ENCODE measurements at regions not wholly inside any gene's neighbourhood (a gene's known extent, or its start where the extent isn't known, plus 50 kb on each side); places are given as distances from the start of the nearest gene placed in this dataset.

- DNase-seq (ENCODE audit: extremely low read depth in 1 of 2, low read depth in 1 of 2) = no peak
Measured at GRCh38 chr10:9735731-9736130, 1281.9 kb upstream of the CELF2 start.

DNA sequence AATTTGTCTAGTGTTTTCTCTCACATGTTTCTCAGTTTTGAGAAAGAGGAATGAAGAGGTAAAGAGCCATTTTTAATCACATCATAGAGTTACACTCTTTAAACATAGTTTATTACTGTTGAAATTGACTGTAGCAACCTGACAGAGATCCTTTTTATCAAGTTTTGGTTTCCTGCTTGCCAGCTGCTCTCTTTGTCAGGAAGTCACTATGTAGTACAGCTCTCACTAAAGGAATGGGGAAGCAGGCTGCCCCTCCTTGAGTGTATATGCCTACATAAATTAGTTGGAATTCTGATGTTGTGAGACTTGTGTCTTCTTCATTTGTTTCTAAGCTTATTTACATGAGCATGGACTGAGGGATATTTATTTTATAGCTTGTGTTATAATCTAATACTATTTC is 1274.0 kb upstream of the CELF2 start:
- DNase-seq (ENCODE audit: extremely low read depth in 1 of 2, low read depth in 1 of 2) = no peak

- no peak for DNase-seq (ENCODE audit: extremely low read depth in 1 of 2, low read depth in 1 of 2)
Measured at GRCh38 chr10:9745158-9745557, 1272.5 kb upstream of the CELF2 start.

GRCh38 chr10:9757176-9757575 is 1260.5 kb upstream of the CELF2 start:
- DNase-seq (ENCODE audit: extremely low read depth in 1 of 2, low read depth in 1 of 2) = no peak

GRCh38 chr10:9759596-9759995 is 1258.1 kb upstream of the CELF2 start:
- no peak for DNase-seq (ENCODE audit: extremely low read depth in 1 of 2, low read depth in 1 of 2)

DNA sequence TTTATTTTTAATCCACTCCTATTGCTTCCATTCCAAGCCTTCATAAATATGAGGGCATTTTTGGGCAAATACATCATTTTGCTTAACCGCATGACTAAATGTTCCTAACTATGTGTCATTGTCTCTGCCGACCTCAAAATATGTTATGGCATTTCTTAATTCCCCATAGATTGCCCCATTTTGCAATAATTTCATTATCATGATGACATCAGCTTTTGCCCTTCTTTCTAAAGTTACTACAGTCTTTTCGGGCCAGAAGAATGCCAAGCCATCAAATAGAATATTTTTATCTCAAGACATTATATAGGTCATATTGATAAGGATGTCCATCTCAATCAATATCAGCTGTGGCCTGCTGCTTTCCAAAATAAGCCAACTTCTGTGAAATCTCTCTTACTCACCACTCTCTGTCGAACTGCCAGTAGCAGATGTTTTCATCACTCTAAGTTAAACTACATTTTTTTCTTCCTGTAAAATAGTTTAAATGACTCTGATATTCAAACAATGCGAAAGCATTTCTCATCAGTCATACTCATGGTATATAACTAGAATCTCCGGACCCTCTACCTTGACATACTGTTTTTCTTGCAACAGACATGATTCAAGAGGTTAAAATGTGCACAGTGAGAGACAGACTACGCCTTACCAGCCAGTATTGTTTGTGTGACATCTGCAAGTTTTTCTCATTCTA is 1254.6 kb upstream of the CELF2 start:
- DNase-seq (ENCODE audit: extremely low read depth in 1 of 2, low read depth in 1 of 2) = no peak

GRCh38 chr10:9766762-9767161 is 1250.9 kb upstream of the CELF2 start:
- DNase-seq (ENCODE audit: extremely low read depth in 1 of 2, low read depth in 1 of 2) = no peak

DNA sequence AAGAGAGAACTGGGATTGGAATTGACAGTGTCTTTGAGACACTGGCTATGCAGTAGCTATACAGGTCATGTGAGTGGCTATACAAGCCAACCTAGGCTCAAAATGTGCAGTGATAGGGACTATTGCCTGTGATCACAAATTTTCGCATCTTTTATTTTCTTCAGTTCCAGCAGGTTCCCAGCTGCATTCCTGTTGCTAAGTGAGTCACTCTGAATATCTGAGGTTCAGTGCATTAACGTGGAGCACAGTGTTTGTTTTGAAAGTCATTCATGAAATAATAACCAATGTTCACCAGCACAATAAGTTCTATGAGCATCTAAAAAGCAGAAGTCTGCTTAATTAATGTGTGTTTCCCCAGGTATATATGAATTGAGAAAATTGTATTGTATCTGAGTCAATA is 1236.0 kb upstream of the CELF2 start:
- DNase-seq (ENCODE audit: extremely low read depth in 1 of 2, low read depth in 1 of 2) = no peak

DNA sequence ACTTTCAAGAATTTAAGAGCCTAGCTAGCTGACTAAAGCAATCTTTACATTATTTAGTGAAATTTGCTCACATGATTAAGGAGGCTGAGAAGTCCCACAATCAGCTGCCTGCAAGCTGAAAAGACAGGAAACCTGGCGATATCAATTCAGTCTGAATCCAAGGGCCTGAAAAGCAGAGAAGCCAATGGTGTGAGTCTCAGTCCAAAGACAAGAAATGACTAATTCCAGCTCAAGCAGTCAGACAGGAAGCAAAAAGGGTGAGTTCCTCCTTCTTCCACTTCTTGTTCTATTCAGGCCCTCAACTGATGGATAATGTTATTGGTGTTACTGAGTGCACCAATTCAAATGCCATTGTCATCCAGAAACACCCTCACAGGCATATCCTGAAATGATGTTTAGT is 1231.6 kb upstream of the CELF2 start:
- no peak for DNase-seq (ENCODE audit: extremely low read depth in 1 of 2, low read depth in 1 of 2)

GRCh38 chr10:9786576-9786975 is 1231.1 kb upstream of the CELF2 start:
- no peak for DNase-seq (ENCODE audit: extremely low read depth in 1 of 2, low read depth in 1 of 2)

GRCh38 chr10:9789996-9790395 is 1227.7 kb upstream of the CELF2 start:
- no peak for DNase-seq (ENCODE audit: extremely low read depth in 1 of 2, low read depth in 1 of 2)

- DNase-seq (ENCODE audit: extremely low read depth in 1 of 2, low read depth in 1 of 2) = no peak
Measured at GRCh38 chr10:9792181-9792580, 1225.5 kb upstream of the CELF2 start.

GRCh38 chr10:9796564-9796963 is 1221.1 kb upstream of the CELF2 start:
- no peak for DNase-seq (ENCODE audit: extremely low read depth in 1 of 2, low read depth in 1 of 2)

DNA sequence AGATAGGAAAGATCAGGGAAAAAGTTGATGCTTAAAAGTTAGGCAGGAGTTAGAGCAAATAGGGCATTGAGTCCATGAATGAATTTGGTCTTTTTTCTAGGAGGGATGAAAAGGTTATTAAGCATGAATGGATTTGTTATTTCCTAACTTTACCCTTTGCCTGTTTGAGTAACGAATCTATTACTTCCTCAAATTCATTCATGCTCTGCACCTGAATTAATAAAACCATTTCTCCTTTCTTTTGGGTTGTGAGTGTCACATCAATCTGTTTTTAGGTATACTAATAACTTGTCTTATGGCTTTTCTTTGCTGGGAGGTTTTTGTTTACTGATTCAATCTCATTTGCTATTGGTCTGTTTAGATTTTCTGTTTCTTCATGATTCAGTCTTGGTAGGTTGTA is 1217.7 kb upstream of the CELF2 start:
- DNase-seq (ENCODE audit: extremely low read depth in 1 of 2, low read depth in 1 of 2) = no peak

DNA sequence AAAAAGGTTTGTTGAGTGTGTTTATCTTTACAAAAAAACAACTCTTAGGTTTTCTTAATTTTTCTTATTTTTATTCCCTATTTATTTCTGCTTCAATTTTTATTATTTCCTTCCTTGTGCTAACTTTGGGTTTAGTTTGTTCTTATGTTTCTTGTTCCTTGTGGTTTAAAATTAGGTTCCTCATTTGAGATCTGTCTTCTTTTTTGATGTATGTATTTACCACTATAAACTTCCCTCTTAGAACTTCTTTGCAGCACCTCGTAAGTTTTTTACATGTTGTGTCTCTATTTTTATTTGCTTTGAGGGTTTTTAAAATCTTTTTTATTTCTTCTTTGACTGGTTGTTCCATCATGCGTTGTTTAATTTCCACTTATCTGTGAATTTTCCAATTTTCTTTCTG is 1217.1 kb upstream of the CELF2 start:
- no peak for DNase-seq (ENCODE audit: extremely low read depth in 1 of 2, low read depth in 1 of 2)

DNA sequence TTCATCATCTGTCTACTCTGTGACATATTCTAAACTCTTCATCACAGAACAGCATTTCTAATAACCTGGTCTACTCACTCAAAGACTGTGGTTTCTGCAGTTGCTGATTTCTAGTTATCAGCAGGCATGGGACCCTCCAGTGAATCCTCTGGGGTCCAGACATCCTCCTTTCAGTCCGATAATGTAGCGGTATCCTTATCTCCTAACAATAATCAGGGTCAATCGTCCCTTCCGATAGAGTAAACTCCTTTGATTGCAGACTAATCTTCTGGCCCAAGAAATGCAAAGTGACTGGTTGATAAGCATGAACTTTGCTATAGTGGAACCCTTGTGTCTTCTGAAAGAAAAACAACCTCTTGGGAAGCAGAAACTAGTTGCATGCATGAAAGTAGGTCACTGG is 1209.8 kb upstream of the CELF2 start:
- DNase-seq (ENCODE audit: extremely low read depth in 1 of 2, low read depth in 1 of 2) = no peak

DNA sequence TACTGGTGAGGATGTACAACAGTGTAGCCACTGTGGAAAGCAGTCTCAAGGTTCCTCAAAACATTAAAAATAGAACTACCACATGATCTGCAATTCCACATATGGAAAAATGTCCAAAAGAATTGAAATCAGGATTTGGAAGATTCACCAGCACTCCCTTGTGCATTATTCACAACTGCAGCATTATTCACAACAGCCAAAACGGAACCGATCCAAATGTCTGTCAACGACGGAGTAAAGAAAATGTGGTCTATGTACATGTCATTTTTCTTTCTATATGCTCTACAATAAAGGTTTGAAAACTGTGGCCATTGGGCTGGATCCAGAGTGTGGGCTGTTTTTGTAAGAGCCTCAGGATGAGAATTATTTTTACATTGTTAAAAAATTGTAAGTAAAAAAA is 1206.1 kb upstream of the CELF2 start:
- no peak for DNase-seq (ENCODE audit: extremely low read depth in 1 of 2, low read depth in 1 of 2)

DNA sequence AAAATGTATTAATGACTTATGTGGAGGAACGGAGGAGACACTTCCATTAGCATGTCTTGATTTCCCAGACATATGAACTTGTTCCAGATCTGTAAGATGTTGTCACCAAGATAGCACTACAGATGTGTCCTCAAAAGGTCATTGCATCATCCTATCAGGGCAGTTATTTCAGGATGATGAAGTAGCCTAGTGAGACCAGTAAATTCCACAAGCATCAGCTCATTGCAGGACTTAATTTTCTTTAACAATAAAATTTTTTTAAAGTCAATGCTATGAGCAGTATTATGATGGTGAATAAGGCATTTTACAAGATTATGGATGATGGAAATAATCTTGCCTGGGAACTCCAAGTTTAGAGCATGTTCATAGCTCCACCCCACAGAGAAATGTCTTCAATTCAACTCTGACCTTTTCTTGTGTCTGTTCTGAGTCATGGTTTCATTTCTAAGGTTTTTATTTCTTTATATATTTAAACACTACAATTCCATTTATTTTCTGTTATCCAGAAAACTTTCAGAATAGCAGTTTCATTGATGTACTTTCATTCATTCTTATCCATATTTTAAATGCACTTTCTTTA is 1203.3 kb upstream of the CELF2 start:
- DNase-seq (ENCODE audit: extremely low read depth in 1 of 2, low read depth in 1 of 2) = no peak

DNA sequence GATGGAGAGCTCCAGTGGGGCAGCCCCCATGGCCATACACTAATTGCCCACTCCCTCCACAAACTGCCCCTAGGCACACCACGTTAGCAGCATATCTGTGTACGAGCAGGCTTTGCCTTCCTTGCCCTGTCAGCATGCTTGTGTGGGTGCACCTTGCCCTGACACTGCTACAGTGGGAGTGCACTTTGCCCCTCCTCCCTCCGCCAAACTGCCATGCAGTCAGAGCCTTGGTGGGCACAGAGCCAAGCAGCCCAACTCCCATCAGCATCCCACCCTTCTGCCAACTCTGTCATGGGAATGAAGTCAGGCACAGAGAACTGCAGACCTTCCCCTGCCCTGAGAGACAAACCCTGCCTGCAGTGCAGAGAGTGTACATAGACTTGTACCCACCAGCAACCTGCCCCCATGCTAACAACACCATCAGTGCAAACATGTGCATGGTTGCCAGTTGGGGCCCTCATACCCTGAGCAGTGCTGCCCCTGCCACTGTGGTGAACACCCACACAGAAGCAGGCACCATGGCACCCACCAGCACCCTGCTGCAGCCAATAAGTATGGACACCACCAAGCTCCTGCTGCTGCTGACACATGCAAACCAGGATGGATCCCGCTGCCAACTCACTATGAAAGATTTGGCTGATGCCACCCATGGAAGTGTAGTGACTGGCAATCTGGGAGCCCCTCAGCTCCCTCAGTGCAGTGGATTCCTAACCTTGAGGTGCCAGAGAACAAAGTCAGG is 1197.7 kb upstream of the CELF2 start:
- DNase-seq (ENCODE audit: extremely low read depth in 1 of 2, low read depth in 1 of 2) = no peak

GRCh38 chr10:9823268-9823930 is 1194.3 kb upstream of the CELF2 start:
- DNase-seq (ENCODE audit: extremely low read depth in 1 of 2, low read depth in 1 of 2) = no peak

DNA sequence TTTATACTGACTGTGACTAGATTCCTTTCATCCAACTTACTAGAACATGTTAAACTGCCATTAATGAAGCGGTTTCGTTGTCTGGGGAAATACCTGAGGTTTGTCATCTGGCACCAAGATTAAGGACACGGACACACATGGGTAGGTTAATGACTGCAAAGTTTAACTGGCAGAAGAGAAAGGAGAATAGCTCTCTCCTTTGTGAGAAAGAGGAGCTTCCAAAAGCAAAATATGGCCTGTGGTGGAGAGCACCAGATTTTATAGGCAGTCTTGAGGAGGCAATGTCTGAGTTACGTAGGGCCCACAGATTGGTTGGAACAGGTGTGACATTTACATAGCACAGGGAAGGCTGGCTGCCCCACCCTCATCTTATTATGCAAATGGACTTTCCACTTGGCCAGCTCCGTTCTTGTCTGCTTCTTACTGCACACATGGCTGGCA is 1193.0 kb upstream of the CELF2 start:
- DNase-seq (ENCODE audit: extremely low read depth in 1 of 2, low read depth in 1 of 2) = no peak
